GM13977 (cell line): ENCODE measurements at regions not wholly inside any gene's neighbourhood (a gene's known extent, or its start where the extent isn't known, plus 50 kb on each side); places are given as distances from the start of the nearest gene placed in this dataset.
"Not testable (repeated sequence)": the region's sequence is repeated elsewhere in the genome, so short reads cannot be mapped to it uniquely, and the experiment has no call there.

Experiments
- DNase-seq: peaks from one replicate; pipeline ENCODE4 v3.0.0; 2012; ENCODE audit warnings: low spot score
- in situ Hi-C: fragments of 300-500 bp; cut with MboI; formaldehyde crosslinking; loops from one replicate; pipeline ENCODE4 v1.12.0; 2022; ENCODE audit warnings: low sequenced_read_pairs, low pct_unique_long_range_greater_than_20kb, mixed read lengths, inconsistent platforms; ENCODE audit not compliant: unreplicated experiment
- TF ChIP-seq, protein P1 (sequence below): IDR thresholded peaks from 2 replicates; pipeline ENCODE4 v1.5.1; 2012; ENCODE audit warnings: mild to moderate bottlenecking, control low read depth; ENCODE audit not compliant: insufficient read depth; ENCODE audit errors: extremely low read depth, missing control alignments

- in situ Hi-C loops, result no loop called here
- DNase-seq, result no peak
- TF ChIP-seq, protein P1, sequence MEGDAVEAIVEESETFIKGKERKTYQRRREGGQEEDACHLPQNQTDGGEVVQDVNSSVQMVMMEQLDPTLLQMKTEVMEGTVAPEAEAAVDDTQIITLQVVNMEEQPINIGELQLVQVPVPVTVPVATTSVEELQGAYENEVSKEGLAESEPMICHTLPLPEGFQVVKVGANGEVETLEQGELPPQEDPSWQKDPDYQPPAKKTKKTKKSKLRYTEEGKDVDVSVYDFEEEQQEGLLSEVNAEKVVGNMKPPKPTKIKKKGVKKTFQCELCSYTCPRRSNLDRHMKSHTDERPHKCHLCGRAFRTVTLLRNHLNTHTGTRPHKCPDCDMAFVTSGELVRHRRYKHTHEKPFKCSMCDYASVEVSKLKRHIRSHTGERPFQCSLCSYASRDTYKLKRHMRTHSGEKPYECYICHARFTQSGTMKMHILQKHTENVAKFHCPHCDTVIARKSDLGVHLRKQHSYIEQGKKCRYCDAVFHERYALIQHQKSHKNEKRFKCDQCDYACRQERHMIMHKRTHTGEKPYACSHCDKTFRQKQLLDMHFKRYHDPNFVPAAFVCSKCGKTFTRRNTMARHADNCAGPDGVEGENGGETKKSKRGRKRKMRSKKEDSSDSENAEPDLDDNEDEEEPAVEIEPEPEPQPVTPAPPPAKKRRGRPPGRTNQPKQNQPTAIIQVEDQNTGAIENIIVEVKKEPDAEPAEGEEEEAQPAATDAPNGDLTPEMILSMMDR, result no peak
Observed at GRCh38 chr2:18045230-18045629, 166.8 kb downstream of the KCNS3 start.

DNA sequence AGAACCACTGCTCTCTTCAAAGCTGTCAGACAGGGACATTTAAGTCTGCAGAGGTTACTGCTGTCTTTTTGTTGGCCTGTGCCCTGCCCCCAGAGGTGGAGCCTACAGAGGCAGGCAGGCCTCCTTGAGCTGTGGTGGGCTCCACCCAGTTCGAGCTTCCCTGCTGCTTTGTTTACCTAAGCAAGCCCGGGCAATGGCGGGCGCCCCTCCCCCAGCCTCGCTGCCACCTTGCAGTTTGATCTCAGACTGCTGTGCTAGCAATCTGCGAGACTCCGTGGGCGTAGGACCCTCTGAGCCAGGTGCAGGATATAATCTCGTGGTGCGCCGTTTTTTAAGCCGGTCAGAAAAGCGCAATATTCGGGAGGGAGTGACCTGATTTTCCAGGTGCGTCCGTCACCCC lies 138.9 kb downstream of the KCNS3 start:
- in situ Hi-C loops, DNase-seq: not testable (repeated sequence)

- in situ Hi-C loops, result no loop called here
- no peak for DNase-seq
- TF ChIP-seq, protein P1, result no peak
Observed at GRCh38 chr2:18009891-18010290, 131.4 kb downstream of the KCNS3 start.

GRCh38 chr2:18005411-18005810 lies 126.9 kb downstream of the KCNS3 start:
- in situ Hi-C loops, result no loop called here
- DNase-seq, result no peak
- TF ChIP-seq, protein P1, result no peak

DNA sequence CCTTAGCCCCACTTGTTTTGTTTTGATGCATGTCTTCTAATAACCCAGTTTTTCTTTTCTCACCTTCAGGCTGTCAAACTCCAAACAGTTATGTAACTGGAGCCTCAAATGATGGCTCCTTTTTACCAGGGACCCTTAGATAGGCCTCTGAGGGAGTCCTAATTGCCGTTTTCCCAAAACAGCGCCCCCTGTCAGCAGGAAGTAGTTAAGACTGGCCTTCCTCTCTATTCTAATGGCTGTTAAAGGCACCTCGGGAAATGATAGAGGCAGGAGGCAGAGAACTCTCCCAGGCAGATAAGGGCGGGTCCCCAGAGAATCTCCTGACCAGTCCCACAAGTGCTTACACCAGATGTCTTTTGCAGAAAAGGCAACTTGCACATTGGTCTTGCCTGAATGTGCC lies 123.2 kb downstream of the KCNS3 start:
- in situ Hi-C loops, result no loop called here
- TF ChIP-seq, protein P1, result peak; percentile 17
- DNase-seq, result no peak

DNA sequence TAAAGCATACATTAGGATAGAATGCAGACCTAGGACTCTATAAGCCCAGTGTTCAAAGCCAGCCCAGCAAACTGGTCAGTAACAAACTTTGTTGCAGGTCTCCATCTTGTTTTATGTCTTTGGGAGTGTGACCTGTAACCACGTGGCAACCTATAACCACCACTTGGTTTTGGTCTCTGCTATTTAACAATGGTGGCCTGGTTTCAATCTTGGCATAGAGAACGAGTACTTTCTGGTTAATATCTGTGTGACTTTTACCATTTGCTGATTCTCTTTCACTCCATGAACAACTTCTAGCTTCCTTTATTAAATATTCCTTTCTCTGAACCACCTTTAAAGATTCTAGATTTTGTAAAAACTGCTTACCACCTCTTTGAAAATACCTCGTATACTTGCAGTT lies 118.5 kb downstream of the KCNS3 start:
- TF ChIP-seq, protein P1, result no peak
- in situ Hi-C loops, result no loop called here
- no peak for DNase-seq

- in situ Hi-C loops, result no loop called here
- DNase-seq, result no peak
- TF ChIP-seq, protein P1, result no peak
Observed at GRCh38 chr2:17995593-17995992, 117.1 kb downstream of the KCNS3 start.
